Stimulated activated CD4-positive, alpha-beta T cell treated with anti-CD3 and anti-CD28 coated beads, Interleukin-12 subunit alpha, Interleukin-12 subunit beta, amount 100 ng/mL, for 48 hours (primary cell): ENCODE measurements at regions not wholly inside any gene's neighbourhood (a gene's known extent, or its start where the extent isn't known, plus 50 kb on each side); places are given as distances from the start of the nearest gene placed in this dataset.

ENCODE experiments used
- DNase-seq, 3 donors: peaks; one replicate each; pipeline ENCODE4 v3.0.0-alpha.2; 2020; ENCODE audit warnings: low read depth in 2 of 3, low spot score in 1 of 3

- no peak for DNase-seq
These were observed 381.2 kb downstream of the ARHGEF28 start for GRCh38 chr5:74007193-74007592.

DNA sequence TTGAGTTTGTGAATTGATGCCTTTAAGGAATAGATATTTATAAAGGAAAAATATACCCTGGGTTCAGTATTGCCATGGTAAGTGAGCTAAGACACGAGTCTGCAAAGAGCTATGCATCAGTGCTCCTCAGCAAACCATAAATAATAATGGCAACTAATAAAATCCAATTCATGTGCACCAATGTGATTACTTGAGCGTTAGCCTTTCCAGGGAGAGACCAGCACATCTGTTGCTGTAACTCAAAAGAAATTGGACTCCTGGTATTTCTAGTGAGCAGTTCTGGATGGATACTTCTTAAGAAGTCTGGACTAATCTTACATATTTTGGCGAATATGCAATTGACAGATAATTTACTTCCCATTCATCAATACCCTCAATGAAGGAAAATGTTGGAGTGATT is 373.3 kb downstream of the ARHGEF28 start:
- no peak for DNase-seq

GRCh38 chr5:73998489-73998888 is 372.5 kb downstream of the ARHGEF28 start:
- DNase-seq: no peak

DNA sequence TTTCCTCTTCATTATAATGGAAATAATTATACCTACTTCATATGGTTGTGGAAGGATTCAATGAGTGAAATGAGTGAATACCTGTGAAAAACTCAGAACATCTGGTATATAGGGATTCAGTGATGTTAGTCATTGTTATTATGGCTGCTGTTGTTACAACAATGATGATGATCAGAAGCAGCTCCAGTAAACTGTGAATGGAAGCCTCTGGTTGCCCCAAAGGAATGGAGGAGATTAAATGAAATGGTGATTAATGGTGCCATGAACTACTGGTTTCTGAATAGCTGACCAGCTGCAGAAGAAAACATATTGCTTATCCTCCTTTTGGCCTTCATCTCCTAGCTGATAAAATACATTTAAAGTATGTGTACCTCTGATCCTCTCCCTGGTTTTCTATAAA is 372.0 kb downstream of the ARHGEF28 start:
- DNase-seq: no peak

DNA sequence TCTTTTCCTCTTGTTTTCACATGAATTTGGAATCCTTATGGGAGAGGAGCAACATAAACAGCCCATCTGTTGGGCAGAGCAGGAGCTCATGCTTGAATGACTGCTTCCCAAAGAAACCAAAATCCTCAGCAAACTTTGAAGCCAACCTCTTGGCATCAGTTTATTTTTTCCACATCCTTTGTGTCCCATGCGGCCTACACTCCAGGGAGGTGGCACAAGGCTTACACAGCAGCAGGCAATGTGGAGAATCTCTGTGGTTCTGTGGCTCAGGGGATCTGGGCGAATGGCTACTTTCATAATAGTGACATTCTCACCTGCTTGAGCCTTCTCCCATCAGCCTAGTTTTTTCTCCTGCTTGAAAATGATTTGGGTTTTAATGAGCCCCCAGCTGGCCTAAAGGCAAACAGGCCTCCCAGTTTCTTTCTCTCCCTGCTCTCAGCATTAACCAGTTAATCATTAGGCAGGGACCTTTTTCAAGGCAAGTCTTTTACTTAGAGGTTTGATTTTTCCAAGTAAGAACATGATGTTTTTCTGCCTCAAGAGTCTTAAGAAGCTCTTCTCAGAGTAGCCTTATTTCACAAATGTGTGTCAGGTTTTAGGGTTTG is 370.3 kb downstream of the ARHGEF28 start:
- DNase-seq: no peak

- no peak for DNase-seq
These were observed 369.0 kb downstream of the ARHGEF28 start for GRCh38 chr5:73994963-73995362.
